H4 (cell line): ENCODE measurements at regions not wholly inside any gene's neighbourhood (a gene's known extent, or its start where the extent isn't known, plus 50 kb on each side); places are given as distances from the start of the nearest gene placed in this dataset.

Experiments
- DNase-seq: peaks from one replicate; pipeline ENCODE4 v3.0.0-alpha.2; 2015; ENCODE audit warnings: low spot score

DNA sequence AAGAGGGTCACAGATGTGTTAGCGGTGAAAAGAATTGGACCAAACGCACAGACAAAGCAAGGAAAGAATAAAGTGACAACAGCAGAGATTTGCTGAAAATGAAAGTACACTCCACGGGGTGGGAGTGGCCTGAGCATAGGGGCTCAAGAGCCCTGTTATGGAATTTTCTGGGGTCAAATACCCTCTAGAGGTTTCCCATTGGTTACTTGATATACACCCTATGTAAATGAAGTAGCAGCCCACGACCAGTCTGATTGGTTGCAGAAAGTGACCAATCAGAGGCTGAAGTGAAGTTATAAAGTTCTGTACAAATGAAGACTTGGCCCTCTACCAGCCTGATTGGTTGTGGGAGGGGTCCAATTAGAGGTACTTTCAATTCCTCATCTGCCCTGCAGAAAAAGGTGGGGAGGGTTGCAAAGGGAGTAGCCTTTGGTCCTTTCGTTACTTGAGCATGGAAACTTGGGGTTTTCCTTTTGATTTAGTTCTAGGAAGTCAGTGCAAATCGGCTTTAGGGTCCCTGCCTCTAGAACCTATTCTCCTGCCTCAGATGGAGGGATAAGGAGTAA lies 125.6 kb upstream of the PRPS1L1 start:
- DNase-seq, result no peak

DNA sequence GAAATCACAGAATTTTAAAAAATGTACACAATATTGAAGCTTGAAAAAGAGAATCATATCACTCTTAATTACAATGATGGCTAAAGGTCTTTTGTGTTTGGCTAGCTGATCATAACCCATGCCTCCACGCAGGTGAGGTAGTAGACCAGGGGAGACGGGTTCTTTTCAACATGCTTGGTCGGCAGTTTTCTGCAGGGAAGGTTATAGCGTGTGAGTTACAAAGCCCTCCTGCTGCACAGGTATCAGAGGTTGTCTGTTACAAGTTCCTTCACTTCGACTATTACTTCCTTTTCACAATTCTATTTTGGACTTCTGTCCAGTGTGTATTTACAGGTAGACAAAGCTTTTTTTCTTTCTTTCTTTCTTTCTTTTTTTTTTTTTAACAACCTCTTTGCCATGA lies 127.1 kb upstream of the PRPS1L1 start:
- DNase-seq, result no peak

DNA sequence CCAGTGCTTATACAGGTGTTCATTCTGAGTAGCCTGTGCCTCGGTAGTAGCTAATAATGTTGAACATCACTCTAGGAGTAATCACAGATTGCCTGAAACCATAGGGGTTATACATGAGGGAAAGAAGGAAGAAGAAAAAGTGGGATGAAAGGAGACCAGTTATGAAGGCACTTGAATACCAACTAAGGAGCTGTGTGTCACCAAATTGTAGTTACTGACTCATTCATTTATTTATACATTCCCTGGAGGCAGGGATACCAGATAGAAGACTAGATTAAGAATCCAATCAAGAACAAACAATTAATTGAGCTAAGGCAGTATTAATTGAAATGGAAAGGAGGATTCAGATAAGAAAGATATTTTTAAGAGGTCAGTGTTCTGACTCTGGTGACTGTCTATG lies 129.6 kb upstream of the PRPS1L1 start:
- DNase-seq, result no peak

DNA sequence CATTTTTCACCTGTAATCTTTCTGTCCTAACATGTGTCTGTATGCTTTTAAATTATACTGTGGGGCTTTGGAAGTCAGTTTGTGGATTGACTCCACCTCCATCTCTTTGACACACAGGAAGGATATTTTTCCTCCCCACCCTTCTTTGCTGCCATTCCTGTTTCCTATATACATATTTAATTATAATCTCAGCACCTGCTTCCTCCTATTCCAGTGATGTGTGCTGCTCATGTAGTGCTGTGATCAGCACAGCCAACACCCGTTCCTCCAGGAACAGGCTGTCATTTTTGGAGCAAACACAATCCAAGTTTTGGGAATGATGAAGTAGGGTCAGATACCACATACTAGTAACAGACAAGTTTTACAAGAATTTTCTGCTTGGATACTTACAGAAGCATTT lies 135.0 kb upstream of the PRPS1L1 start:
- DNase-seq, result no peak

DNA sequence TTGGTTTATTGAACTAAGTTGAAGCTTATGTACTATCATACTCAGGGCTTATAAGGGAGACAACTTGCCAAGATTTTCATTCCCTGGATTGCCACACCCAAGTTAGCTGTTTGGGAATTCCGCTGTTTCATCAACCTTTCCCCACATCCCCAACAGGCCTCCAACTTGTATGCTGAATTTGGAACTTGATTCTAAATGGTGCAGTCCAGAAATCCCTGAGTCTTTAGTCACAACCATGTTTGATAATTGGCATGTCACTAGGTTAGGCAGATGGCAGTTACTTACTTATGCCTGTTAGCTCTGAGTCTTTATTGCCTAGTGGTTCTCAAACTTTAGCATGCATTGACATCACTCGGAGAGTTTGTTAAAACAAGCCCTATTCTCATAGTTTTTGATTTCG lies 135.4 kb upstream of the PRPS1L1 start:
- no peak for DNase-seq

DNA sequence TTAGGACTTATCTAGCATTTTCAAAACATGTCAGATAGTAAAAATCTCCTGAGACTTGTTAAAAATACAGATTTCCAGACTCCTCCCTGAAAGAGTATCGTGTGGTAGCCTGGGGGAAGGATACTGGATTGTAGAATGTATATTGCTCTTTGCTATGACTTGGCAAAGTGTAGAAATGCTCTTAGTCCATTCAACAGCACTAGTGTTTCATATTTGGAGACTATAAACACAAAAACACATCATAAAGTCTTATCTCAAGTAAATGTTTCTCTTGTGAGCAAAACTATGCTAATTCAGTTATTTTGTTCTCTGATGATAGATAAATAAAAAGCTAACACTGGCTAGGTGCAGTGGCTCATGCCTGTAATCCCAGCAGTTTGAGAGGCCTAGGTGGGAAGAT lies 137.5 kb upstream of the PRPS1L1 start:
- DNase-seq, result no peak

DNA sequence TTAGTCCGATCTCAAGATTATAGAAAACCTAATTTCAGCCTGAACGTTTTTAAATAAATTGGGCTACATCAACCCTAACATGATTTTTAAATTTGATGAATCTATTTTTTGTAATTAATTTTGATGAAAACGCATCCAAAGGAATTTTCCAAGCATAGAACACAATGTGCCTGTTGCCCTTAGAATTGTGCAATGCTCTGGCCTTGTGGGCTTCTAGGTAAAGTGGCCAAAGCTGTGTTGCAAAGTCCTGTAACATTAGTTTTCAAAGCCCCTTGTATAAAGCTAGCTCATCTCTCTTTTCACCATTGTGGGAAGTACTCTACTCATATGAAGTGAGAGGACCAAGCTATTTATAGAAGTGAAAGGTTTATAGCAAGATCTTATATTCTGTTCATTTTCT lies 138.4 kb upstream of the PRPS1L1 start:
- DNase-seq, result no peak

DNA sequence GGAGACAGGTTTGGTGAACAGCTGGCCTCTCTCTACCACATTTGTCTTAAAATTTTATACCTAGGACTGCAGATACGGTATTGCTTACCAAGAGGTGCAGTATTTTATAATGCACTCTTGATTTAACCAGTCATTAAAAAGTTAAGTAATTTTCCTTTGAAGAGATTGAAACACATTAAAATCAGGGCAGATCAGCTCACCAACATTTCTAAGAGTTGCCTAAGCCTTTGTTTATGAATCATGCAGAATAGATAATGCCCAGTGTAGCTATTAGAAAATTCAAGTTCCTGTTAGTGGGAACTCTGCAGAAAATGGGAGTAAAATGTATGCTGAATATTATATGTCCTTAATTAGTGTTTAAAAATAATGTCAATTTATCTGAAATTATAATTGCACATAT lies 140.2 kb upstream of the PRPS1L1 start:
- DNase-seq, result no peak

DNA sequence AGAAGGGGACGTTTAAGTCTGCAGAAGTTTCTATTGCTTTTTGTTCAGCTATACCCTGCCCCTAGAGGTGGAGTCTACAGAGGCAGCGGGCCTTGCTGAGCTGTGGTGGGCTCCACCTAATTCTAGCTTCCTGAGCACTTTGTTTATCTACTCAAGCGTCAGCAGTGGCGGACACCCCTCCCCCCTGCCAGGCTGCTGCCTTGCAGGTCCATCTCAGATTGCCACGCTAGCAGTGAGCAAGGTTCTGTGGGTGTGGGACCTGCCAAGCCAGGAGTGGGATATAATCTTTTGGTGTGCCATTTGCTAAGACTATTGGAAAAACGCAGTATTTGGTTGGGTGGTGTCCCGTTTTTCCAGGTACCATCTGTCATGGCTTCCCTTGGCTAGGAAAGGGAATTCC lies 147.3 kb upstream of the PRPS1L1 start:
- DNase-seq, result no peak

DNA sequence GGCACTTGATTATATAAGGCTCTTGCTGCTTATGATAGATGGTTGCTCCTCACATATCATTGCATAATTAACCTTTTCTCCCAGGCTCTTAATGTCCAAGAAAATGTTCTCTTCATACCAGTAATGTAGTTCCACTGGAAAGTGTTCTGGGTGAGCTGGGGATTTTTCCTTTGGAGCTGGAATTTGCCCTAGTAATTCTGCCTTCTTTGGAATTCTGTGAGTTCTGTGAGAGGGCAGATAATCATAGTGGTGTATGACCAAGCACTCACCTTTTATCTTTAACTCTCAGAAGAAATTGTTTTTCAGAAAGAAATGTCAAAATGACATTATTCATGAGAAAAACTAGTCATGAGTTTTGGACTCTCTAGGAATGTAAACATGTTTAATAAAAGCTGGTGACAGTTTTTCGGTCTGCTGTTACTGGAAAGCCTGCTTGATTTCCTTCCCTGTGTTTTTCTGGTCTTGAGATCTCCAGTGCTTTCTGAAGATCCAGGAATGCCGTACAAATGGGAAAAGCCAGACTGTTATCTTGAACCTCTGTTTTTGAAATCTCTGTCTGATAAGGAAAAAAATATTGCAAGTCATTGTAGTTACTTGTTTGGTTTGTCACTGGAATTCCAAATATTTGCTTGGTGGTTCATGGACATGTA lies 148.3 kb upstream of the PRPS1L1 start:
- DNase-seq, result peak; percentile 41

DNA sequence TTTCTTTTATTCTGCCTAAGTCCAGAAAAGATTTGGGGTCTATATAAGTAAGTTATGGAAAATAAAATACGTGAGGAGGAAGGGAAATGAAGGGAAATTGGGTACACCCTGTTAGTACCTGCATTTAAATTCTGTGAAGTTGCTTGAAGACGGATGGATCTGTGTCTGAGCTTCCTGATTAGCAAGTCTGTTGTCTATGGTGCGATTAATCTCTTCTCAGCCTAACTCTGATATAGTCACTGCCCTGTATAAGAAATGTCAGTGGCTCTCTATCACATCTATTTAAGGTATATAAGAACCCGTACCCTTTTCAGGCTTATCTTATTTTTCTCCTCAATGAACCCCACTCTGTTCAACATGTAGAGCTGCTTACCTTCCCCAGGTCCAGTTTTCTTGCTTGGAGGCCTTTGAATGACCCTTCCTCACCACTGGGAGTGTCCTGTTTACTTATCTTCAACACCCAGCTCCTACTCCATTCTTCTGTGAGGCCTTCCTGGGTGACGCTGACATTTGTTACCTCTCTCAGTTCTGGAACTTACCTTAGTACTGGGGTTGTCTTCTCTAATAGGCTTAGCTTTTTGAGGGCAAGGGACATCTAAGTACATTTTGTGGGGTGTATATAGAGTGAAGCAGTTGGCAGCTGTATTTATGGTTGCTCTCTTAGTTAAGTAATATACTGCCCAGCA lies 149.6 kb upstream of the PRPS1L1 start:
- peak; percentile 46 for DNase-seq

DNA sequence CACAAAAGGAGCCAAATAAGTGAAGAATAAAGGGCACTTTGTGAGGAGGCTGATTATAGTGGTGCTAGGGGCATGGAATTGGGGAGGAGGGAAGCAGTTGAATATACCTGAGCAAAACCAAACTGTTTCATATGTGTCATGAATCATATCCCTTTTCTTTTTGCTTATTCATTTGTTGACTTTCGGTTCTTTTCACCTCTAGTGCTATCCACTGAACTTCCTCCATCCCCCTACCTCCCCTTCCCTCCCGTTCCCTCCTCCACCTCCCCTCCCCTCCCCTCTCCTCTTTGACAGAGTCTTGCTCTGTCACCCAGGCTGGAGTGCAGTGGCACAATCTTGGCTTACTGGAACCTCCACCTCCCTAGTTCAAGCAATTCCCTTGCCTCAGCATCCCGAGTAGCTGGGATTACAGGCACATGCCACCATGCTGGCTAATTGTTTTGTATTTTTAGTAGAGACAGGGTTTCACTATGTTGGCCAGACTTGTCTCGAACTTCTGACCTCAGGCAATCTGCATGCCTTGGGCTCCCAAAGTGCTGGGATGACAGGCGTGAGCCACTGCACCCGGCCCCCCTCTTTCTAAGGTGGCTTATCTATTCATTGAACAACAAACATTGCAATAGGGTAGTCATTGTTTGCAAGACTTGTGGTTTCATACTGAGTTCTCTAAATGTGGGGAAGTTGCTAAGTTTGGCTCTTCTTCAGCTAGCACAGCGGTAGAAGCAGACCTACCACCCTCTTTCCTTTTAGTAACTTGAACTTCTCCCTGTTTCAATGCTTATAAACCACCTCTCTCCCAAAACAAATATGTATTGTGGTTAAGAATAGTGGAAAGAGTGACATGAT lies 150.4 kb upstream of the PRPS1L1 start:
- DNase-seq, result peak; percentile 99

DNA sequence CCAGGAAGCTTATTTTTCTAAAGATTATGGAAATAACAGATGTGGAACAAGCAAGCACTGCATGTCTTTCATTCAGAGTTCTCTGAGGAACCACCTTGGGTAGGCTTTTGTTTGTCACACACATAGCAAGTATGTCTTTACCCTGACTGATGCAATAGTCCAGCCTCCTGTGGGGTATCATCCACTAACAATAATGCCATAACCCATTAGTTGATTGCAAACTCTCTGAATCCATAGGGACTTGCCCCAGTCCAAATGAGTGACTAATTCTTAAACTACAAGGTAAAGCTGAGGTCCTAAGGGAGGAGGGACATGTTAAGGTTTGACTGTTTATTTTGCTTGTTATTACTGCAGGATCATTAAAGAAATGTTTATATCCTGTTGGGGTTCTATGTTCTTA lies 151.4 kb upstream of the PRPS1L1 start:
- peak; percentile 80 for DNase-seq

DNA sequence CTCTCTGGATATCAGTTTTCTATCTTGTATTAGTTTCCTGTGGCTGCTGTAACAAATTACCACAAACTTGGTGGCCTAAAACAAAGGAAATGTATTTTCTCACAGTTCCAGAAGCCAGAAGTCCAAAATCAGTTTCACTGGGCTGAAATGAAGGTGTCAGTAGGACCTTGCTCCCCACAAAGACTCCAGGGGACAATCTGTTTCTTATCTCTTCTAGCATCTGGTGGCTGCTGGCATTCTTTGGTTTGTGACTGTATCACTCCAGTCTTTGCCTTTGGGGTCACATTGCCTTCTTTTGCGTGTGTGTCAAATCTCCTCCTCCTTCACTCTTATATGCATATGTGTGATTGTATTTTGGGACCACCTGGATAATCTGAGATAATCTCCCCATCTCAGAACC lies 153.0 kb upstream of the PRPS1L1 start:
- DNase-seq, result no peak

DNA sequence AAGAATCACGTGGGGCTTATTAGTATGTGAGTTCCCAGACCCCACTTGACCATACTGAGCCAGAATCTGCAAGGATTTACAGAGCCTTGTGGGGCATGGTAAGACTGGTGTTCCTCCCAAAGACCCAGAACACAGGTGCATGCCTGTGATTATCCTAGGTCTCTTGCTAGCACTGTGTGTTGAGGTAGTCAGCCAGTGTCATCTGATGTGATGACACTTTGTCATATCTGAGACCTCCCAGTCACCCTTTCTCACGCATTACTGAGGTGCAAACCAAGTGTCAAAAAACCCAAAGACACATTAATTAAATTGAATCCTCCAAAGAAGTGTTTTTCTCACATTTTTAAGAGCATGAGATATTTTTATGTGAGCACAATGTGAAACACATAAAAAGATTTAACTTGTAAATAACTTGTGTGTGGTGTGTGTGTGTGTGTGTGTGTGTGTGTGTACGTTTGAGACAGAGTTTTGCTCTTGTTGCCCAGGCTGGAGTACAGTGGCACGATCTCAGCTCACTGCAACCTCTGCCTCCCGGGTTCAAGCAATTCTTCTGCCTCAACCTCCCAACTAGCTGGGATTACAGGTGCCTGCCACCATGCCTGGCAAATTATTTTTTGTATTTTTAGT lies 162.0 kb upstream of the PRPS1L1 start:
- DNase-seq, result no peak

DNA sequence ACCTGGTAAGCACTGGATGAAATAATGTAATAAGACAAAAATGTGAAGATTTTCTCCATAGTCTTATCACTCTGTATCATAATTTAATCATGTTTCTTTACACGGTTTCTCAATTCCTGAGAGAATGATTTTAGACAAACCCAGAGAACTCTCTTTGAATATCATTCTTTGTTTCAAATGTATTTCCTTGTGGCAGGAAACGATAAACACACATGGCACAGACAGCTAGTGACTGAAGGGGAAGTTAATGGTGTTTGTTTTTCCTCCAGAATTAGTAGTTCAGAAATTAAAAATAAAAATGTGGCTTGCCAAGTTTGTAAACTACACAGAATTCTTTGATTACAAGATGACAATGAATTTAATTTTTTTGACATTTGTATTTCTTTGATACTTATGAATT lies 163.7 kb upstream of the PRPS1L1 start:
- DNase-seq, result no peak

DNA sequence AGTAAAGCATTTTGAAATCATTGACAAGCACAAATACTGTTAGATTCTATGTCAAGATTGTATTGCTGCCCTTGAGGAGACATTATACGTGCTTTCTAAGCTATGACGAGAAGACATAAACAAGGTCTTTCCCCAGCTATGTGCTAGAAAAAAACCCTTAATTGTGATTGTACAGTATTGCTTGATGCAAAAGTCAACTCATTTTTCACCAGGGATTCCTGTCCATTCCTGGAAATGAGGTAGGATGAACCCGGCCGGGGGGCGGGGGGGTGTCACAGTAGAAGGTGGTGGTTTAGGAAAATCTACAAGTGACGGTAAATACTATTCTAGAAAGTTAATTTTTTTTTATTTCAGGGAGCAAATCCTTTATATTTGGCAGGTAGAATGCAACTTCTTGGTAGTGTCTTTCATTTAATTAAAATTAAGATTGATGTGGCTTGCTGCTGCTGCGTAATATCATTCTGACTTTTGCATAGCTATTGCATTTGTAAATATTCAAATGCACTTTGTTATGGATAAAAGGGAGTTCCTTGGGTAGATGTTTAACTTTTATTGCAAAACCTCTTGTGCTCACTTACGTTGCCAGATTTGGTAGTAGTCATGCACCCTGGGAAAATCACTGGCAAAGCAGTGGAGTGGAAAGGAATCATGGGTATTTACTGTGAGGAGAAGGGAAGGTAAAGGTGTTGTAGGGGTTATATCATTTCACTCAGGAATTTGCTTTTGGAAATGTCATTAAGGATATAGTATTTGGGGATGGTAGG lies 164.4 kb upstream of the PRPS1L1 start:
- no peak for DNase-seq

DNA sequence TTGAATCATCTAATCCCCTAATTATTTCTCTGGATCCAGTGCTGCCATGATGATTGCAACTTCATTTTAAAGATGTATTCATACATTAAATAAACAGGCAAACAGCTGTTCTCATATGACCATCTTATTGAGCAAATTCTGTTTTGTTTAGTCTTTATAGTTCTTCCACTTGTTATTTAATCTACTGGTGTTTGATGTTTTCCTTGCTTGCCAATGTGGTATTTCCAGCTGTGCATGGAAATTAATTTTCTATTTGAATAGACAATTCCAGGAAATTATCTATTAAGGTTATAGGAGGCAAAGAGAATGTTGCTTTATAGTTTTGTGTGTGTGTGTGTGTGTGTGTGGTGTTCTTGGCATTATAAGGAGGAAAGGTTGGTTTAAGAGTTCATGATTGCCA lies 167.0 kb upstream of the PRPS1L1 start:
- no peak for DNase-seq

DNA sequence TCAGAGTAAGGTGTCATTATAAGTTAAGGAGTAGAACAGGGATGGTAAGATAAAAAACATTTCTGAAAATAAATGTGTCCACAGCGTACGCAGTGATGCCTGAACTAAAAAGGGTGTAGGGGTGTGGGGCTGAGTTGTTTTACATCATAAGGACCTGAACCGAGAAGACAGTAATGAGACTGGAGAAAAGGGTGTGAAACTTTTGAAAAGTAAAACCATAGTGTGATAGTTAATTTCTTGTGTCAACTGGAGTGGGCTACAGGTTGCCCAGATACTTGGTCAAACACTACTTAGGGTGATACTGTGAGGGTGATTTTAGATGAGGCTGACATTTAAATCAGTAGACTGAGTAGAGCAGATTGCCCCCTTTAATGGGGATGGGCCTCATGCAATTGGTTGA lies 169.0 kb upstream of the PRPS1L1 start:
- DNase-seq, result no peak

DNA sequence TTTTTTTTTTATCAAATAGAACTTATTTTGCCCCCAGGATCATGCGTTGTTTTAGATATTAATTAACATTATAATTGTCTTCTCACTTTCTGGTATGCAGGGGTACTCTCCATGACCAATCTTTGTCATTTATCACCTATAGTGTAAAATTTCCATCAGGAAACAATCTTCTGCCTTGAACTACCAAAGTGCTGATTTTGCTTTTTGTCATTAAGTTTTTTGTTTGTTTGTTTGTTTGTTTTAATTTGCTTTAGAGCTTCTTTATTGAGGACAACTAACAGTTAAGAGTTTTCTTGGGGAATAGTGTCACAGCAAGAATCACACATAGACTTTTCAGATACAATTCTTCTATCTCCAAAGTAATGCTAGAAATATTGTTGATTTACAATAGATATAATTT lies 171.2 kb upstream of the PRPS1L1 start:
- no peak for DNase-seq

DNA sequence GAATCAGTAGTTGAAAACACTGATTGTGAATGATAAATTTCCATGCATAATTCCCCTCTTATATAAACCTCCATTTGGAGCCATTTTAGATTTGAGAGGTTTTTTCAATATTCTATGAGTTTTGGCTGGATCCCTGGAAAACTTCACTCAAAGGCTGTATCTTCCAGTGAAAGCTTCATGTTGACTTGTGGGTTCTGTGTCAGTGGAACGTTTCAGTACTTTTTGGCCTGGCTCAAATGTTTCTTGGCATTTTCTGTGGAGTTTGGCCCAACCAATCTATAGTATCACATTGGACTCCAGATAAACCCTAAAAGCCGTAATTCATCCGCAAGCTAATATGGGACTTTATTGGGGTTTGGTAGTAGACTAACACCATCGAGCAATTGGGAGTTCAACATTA lies 172.6 kb upstream of the PRPS1L1 start:
- no peak for DNase-seq
